H9 (cell line): ENCODE measurements at regions not wholly inside any gene's neighbourhood (a gene's known extent, or its start where the extent isn't known, plus 50 kb on each side); places are given as distances from the start of the nearest gene placed in this dataset.

Experiments
- DNase-seq: peaks from one replicate; pipeline ENCODE4 v3.0.0-alpha.2; 2017
- H2AFZ ChIP-seq: one replicate; pipeline ENCODE4 v1.6.1; 2013; ENCODE audit warnings: mild to moderate bottlenecking, low read length, control low read depth, moderate library complexity
- H2AK5ac ChIP-seq: 2 replicates; pipeline ENCODE4 v1.6.1; 2013; ENCODE audit warnings: low read length, control low read depth, mixed read lengths; ENCODE audit not compliant: insufficient read length
- H2BK120ac ChIP-seq: one replicate; pipeline ENCODE4 v1.6.1; 2013; ENCODE audit warnings: low read depth, mild to moderate bottlenecking, low read length, control low read depth, inconsistent platforms; ENCODE audit not compliant: poor library complexity, severe bottlenecking
- H2BK12ac ChIP-seq: 2 replicates; pipeline ENCODE4 v1.6.1; 2013; ENCODE audit warnings: low read length, control low read depth, mixed read lengths, low read depth; ENCODE audit not compliant: insufficient read length
- H2BK15ac ChIP-seq: 2 replicates; pipeline ENCODE4 v1.6.1; 2013; ENCODE audit warnings: low read depth, low read length, control low read depth
- H2BK20ac ChIP-seq: one replicate; pipeline ENCODE4 v1.6.1; 2013; ENCODE audit warnings: low read depth, mild to moderate bottlenecking, low read length, control low read depth, inconsistent platforms; ENCODE audit not compliant: poor library complexity, severe bottlenecking
- H2BK5ac ChIP-seq: 2 replicates; pipeline ENCODE4 v1.6.1; 2013; ENCODE audit warnings: low read length, control low read depth, mixed read lengths; ENCODE audit not compliant: insufficient read length
- H3K14ac ChIP-seq: 2 replicates; pipeline ENCODE4 v1.6.1; 2013; ENCODE audit warnings: low read length, control low read depth; ENCODE audit not compliant: insufficient read depth
- H3K18ac ChIP-seq: 2 replicates; pipeline ENCODE4 v1.6.1; 2013; ENCODE audit warnings: low read depth, mild to moderate bottlenecking, mixed read lengths, low read length, control low read depth; ENCODE audit not compliant: insufficient read length
- H3K23ac ChIP-seq: 2 replicates; pipeline ENCODE4 v1.6.1; 2013; ENCODE audit warnings: low read length, control low read depth, mixed read lengths, low read depth; ENCODE audit not compliant: insufficient read length
- H3K23me2 ChIP-seq: 2 replicates; pipeline ENCODE4 v1.6.1; 2013; ENCODE audit warnings: low read depth, mild to moderate bottlenecking, mixed read lengths, low read length, control low read depth; ENCODE audit not compliant: insufficient read length, poor library complexity, severe bottlenecking
- H3K27ac ChIP-seq: 2 replicates; pipeline ENCODE4 v1.5.1; 2013; ENCODE audit warnings: low read length, control low read depth, mixed read lengths, low read depth; ENCODE audit not compliant: insufficient read length
- H3K27me3 ChIP-seq: 2 replicates; pipeline ENCODE4 v1.6.1; 2013; ENCODE audit warnings: low read length, control low read depth, inconsistent platforms; ENCODE audit not compliant: insufficient read depth
- H3K4ac ChIP-seq: 2 replicates; pipeline ENCODE4 v1.6.1; 2013; ENCODE audit warnings: low read depth, mild to moderate bottlenecking, control low read depth, inconsistent platforms, low read length, moderate library complexity
- H3K4me1 ChIP-seq: 2 replicates; pipeline ENCODE4 v1.6.1; 2013; ENCODE audit warnings: low read length, control low read depth, inconsistent platforms; ENCODE audit not compliant: insufficient read depth
- H3K4me2 ChIP-seq: 2 replicates; pipeline ENCODE4 v1.6.1; 2013; ENCODE audit warnings: low read length, control low read depth, mixed read lengths; ENCODE audit not compliant: insufficient read length, insufficient read depth
- H3K56ac ChIP-seq: 2 replicates; pipeline ENCODE4 v1.6.1; 2013; ENCODE audit warnings: low read depth, mild to moderate bottlenecking, mixed read lengths, low read length, control low read depth; ENCODE audit not compliant: insufficient read length
- H3K79me1 ChIP-seq: 2 replicates; pipeline ENCODE4 v1.6.1; 2013; ENCODE audit warnings: low read depth, mild to moderate bottlenecking, moderate library complexity, low read length, control low read depth, inconsistent platforms; ENCODE audit not compliant: insufficient read depth, poor library complexity, severe bottlenecking
- H3K79me2 ChIP-seq: 2 replicates; pipeline ENCODE4 v1.6.1; 2013; ENCODE audit warnings: low read length, control low read depth, inconsistent platforms; ENCODE audit not compliant: insufficient read depth
- H3K9ac ChIP-seq: 2 replicates; pipeline ENCODE4 v1.6.1; 2013; ENCODE audit warnings: low read length, control low read depth, mixed read lengths; ENCODE audit not compliant: insufficient read length; ENCODE audit errors: extremely low read depth
- H3K9me3 ChIP-seq: one replicate; pipeline ENCODE4 v1.6.1; 2013; ENCODE audit warnings: low read depth, low read length, inconsistent platforms; ENCODE audit not compliant: control insufficient read depth
- H3T11ph ChIP-seq: one replicate; pipeline ENCODE4 v1.6.1; 2013; ENCODE audit warnings: mild to moderate bottlenecking, low read length, control low read depth, inconsistent platforms
- H4K20me1 ChIP-seq: one replicate; pipeline ENCODE4 v1.6.1; 2013; ENCODE audit not compliant: control insufficient read depth, insufficient read length, insufficient read depth
- H4K5ac ChIP-seq: 2 replicates; pipeline ENCODE4 v1.6.1; 2013; ENCODE audit warnings: low read depth, mild to moderate bottlenecking, mixed read lengths, low read length, control low read depth; ENCODE audit not compliant: insufficient read length
- H4K8ac ChIP-seq: replicated peaks from 2 replicates; pipeline ENCODE4 v1.6.1; 2013; ENCODE audit warnings: low read length, control low read depth, mixed read lengths, low read depth; ENCODE audit not compliant: insufficient read length
- H4K91ac ChIP-seq: 2 replicates; pipeline ENCODE4 v1.6.1; 2013; ENCODE audit warnings: low read depth, mild to moderate bottlenecking, moderate library complexity, mixed read lengths, low read length, control low read depth; ENCODE audit not compliant: insufficient read length
- H3K27ac Mint-ChIP-seq, 3 experiments: 2 replicates in 2 of 3; 3 replicates in 1 of 3; pipeline ENCODE4 v1.8.0; 2020 to 2021; ENCODE audit warnings: mixed read lengths in 3 of 3, mild to moderate bottlenecking in 1 of 3, moderate library complexity in 1 of 3
- H3K27me3 Mint-ChIP-seq: 2 replicates; pipeline ENCODE4 v1.8.0; 2021; ENCODE audit warnings: low read depth, mild to moderate bottlenecking, moderate library complexity, mixed read lengths
- H3K36me3 Mint-ChIP-seq, 3 experiments: 2 replicates in 2 of 3; 3 replicates in 1 of 3; pipeline ENCODE4 v1.8.0; 2020 to 2021; ENCODE audit warnings: low read depth in 3 of 3, mixed read lengths in 3 of 3; ENCODE audit not compliant: insufficient read depth in 1 of 3
- H3K4me1 Mint-ChIP-seq, 2 experiments: 2 replicates each; pipeline ENCODE4 v1.8.0; 2020; ENCODE audit warnings: mixed read lengths in 2 of 2
- H3K4me3 Mint-ChIP-seq, 2 experiments: 2 replicates in 1 of 2; 3 replicates in 1 of 2; pipeline ENCODE4 v1.8.0; 2020 to 2021; ENCODE audit warnings: mild to moderate bottlenecking in 2 of 2, mixed read lengths in 2 of 2, moderate library complexity in 1 of 2
- H3K9me3 Mint-ChIP-seq, 2 experiments: 2 replicates in 1 of 2; 3 replicates in 1 of 2; pipeline ENCODE4 v1.8.0; 2020; ENCODE audit warnings: mild to moderate bottlenecking in 2 of 2, mixed read lengths in 2 of 2, moderate library complexity in 1 of 2
- WGBS: extraction: QIAGEN DNeasy Blood & Tissue Kit; methylation state at CpG from one replicate; pipeline ENCODE4 v1.1.7; 2013; ENCODE audit warnings: missing lambda C conversion rate, low lambda C conversion rate, mixed read lengths; ENCODE audit not compliant: insufficient read length; ENCODE audit errors: extremely low coverage; 5-methylcytosine and 5-hydroxymethylcytosine counted together
- TF ChIP-seq, protein P1 (sequence below): fragments of 200-600 bp; sonication (generic); conservative IDR thresholded peaks from 3 replicates; pipeline ENCODE4 v1.8.0; 2021; ENCODE audit warnings: antibody characterized with exemption, mild to moderate bottlenecking

- no peaks in the 10 kb centered on the region for H3K4me1 Mint-ChIP-seq
- Histone ChIP-seq H2AK5ac (no peak overlapping the region), H4K5ac (no peak overlapping the region), H3K14ac (no peak overlapping the region), H4K91ac (no peak overlapping the region), H3K79me2 (no peaks in the 10 kb centered on the region), H3K23ac (no peak overlapping the region), H2BK12ac (no peak overlapping the region), H2BK5ac (no peak overlapping the region), H3K4me1 (no peaks in the 10 kb centered on the region), H4K20me1 (no peaks in the 10 kb centered on the region), H3K4me2 (no peak overlapping the region), H3T11ph (no peak overlapping the region), H3K4ac (no peak overlapping the region), H3K79me1 (no peaks in the 10 kb centered on the region), H3K23me2 (no peaks in the 10 kb centered on the region), H2BK15ac (no peak overlapping the region), H3K18ac (no peak overlapping the region), H4K8ac (no peak overlapping the region), H3K56ac (no peak overlapping the region), H2BK120ac (no peak overlapping the region), H3K9me3 (no peaks in the 10 kb centered on the region), H3K27ac (no peak overlapping the region), H2BK20ac (no peak overlapping the region), H2AFZ (no peak overlapping the region), H3K27me3 (no peaks in the 10 kb centered on the region), H3K9ac (no peak overlapping the region)
- H3K36me3 Mint-ChIP-seq, result peaks cover 0 to 5% (median 0%) of the 10 kb centered on the region in 3 experiments; a peak in 2 of 7 replicates
- no peak overlapping the region for H3K4me3 Mint-ChIP-seq
- no peak overlapping the region; a peak in 1 of 7 replicates for H3K27ac Mint-ChIP-seq
- peaks cover 0 to 11% of the 10 kb centered on the region in 2 experiments; a peak in 1 of 5 replicates for H3K9me3 Mint-ChIP-seq
- no CpG with 5 or more reads among the region's 5 CpGs for WGBS
- no peak for DNase-seq
- TF ChIP-seq, protein P1, sequence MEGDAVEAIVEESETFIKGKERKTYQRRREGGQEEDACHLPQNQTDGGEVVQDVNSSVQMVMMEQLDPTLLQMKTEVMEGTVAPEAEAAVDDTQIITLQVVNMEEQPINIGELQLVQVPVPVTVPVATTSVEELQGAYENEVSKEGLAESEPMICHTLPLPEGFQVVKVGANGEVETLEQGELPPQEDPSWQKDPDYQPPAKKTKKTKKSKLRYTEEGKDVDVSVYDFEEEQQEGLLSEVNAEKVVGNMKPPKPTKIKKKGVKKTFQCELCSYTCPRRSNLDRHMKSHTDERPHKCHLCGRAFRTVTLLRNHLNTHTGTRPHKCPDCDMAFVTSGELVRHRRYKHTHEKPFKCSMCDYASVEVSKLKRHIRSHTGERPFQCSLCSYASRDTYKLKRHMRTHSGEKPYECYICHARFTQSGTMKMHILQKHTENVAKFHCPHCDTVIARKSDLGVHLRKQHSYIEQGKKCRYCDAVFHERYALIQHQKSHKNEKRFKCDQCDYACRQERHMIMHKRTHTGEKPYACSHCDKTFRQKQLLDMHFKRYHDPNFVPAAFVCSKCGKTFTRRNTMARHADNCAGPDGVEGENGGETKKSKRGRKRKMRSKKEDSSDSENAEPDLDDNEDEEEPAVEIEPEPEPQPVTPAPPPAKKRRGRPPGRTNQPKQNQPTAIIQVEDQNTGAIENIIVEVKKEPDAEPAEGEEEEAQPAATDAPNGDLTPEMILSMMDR, result no peak
- no peaks in the 10 kb centered on the region; the same call in 1 of the 2 replicates for H3K27me3 Mint-ChIP-seq
These were observed 158.9 kb downstream of the PCTP start for GRCh38 chr17:55909776-55910175.
